ENCODE measurements at regions not wholly inside any gene's neighbourhood (a gene's known extent, or its start where the extent isn't known, plus 50 kb on each side); places are given as distances from the start of the nearest gene placed in this dataset.

- TF ChIP-seq TEAD4 (IDR thresholded peaks at IDR 0.05; ENCODE audit: low read depth, low read length), result no peak
- no peak for TF ChIP-seq BCL11A (IDR thresholded peaks at IDR 0.05; ENCODE audit: low read depth in 2 of 2, low read length in 2 of 2)
- TF ChIP-seq KDM4A (IDR thresholded peaks at IDR 0.05; ENCODE audit: low read depth, low read length, severe bottlenecking), result no peak
- no peak for TF ChIP-seq MAFK (IDR thresholded peaks at IDR 0.05; ENCODE audit: low read depth, low read length)
These were observed 126.7 kb upstream of the COPS8 start (continued) for GRCh38 chr2:236959036-236959435.

Measured in H1 (cell line).